ENCODE measurements at regions not wholly inside any gene's neighbourhood (a gene's known extent, or its start where the extent isn't known, plus 50 kb on each side); places are given as distances from the start of the nearest gene placed in this dataset.

- intact Hi-C loops (cut with DNase I), result no loop called here
- Histone ChIP-seq H3K9me3 (no peaks in the 10 kb centered on the region), H3K36me3 (no peaks in the 10 kb centered on the region), H3K4me3 (replicated peaks in 1 of 3) (no peak overlapping the region), H3K27me3 (no peaks in the 10 kb centered on the region), H3K4me1 (peaks cover 0 to 10% of the 10 kb centered on the region in 2 donors), H3K27ac (no peak overlapping the region)
- WGBS, 2 donors, result 87% methylated on average over 10 of the region's 10 CpGs
- no peak for DNase-seq
- TF ChIP-seq, protein P1, sequence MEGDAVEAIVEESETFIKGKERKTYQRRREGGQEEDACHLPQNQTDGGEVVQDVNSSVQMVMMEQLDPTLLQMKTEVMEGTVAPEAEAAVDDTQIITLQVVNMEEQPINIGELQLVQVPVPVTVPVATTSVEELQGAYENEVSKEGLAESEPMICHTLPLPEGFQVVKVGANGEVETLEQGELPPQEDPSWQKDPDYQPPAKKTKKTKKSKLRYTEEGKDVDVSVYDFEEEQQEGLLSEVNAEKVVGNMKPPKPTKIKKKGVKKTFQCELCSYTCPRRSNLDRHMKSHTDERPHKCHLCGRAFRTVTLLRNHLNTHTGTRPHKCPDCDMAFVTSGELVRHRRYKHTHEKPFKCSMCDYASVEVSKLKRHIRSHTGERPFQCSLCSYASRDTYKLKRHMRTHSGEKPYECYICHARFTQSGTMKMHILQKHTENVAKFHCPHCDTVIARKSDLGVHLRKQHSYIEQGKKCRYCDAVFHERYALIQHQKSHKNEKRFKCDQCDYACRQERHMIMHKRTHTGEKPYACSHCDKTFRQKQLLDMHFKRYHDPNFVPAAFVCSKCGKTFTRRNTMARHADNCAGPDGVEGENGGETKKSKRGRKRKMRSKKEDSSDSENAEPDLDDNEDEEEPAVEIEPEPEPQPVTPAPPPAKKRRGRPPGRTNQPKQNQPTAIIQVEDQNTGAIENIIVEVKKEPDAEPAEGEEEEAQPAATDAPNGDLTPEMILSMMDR (IDR thresholded peaks at IDR 0.05), result no peak
- TF ChIP-seq POLR2A (IDR thresholded peaks at IDR 0.05), result no peak
Measured at GRCh38 chr22:26906464-26906863, 249.1 kb downstream of the MIAT start.

DNA sequence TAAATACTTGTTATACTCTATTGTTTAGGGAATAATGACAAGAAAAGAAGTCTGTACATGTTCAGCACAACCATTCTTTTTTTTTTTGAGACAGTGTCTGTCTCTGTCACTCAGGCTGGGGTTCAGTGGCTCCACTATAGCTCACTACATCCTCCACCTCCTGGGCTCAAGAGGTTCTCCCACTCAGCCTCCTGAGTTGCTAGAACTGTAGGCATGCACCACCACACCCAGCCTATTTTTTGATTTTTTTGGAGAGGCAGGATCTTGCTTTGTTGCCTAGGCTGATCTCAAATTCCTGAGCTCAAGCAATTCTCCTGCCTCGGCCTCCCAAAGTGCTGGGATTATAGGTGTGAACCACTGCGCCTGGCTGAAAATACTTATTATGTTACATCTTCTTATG, 250.0 kb downstream of the MIAT start:
- H3K4me3 ChIP-seq (replicated peaks in 1 of 3), result no peak overlapping the region
- H3K9me3 ChIP-seq, result no peaks in the 10 kb centered on the region
- intact Hi-C loops (cut with DNase I), result no loop called here
- no peak for DNase-seq
- no peaks in the 10 kb centered on the region for H3K27me3 ChIP-seq
- peaks cover 0 to 10% of the 10 kb centered on the region in 2 donors for H3K4me1 ChIP-seq
- 95 to 96% methylated on average over 2 of the region's 2 CpGs for WGBS, 2 donors
- H3K27ac ChIP-seq, result no peak overlapping the region
- no peaks in the 10 kb centered on the region for H3K36me3 ChIP-seq
- no peak for TF ChIP-seq POLR2A (IDR thresholded peaks at IDR 0.05)
- TF ChIP-seq, protein P1 (IDR thresholded peaks at IDR 0.05), result no peak

DNA sequence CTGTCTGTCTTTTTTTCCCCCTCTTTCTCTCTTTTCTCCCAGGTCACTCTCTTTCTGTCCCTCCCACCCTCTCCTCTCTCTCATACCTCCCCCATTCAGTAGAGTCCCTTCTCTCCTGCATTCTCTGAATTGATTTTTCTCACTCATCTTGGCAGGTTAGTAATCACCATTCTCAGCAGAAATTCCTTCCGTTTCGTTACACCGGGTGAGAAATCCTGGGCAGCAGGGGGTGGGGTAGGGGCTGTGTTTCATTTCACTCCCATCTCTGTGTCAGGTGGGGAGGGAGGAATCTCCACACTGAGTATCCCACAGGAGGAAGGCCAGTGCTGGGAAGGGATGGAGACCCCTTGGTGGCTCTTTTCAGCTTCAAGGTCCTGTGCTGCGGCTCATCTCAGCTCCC, 253.5 kb downstream of the MIAT start:
- no peaks in the 10 kb centered on the region for H3K36me3 ChIP-seq
- intact Hi-C loops (cut with DNase I), result no loop called here
- no peak for DNase-seq
- no peak overlapping the region for H3K4me3 ChIP-seq (replicated peaks in 1 of 3)
- H3K27me3 ChIP-seq, result no peaks in the 10 kb centered on the region
- H3K4me1 ChIP-seq, result no peaks in the 10 kb centered on the region
- TF ChIP-seq, protein P1 (IDR thresholded peaks at IDR 0.05), result no peak
- no peak for TF ChIP-seq POLR2A (IDR thresholded peaks at IDR 0.05)
- no peaks in the 10 kb centered on the region for H3K9me3 ChIP-seq
- no peak overlapping the region for H3K27ac ChIP-seq
- 47% methylated on average over 4 of the region's 4 CpGs for WGBS, 2 donors

DNA sequence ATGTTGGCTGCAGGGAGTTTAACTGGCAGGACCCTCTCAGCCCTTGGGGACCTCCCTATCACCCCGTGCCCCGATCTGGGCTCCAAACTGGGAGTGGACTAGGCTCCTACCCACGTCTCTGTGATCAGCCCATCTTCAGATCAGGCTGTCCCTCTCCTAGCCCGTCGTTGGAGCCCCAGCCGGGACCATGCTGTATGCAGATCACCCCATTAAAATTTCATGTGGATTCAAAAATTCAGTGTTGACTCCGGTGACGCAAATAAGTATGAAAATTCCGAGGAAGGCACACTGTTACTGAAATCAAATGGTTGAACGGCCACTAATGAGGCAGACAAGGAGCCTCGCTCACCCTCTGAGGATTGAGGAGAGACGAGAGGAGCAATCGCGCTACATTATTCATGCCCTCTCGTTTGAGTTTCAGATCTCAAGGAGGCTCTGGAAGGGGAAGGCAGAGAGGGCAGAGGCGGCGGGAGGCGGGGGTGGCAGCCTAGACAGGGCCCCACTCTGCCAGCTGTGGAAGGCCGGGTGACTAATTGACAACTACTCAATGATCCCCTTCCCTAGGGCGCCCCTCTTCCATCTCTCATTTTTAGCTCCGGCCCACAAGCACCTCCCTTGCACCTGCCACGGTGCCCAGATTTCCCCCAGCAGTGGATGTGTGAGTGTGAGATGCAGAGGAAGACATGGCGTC, 255.4 kb downstream of the MIAT start:
- no peaks in the 10 kb centered on the region for H3K36me3 ChIP-seq
- no peaks in the 10 kb centered on the region for H3K4me1 ChIP-seq
- no peak for DNase-seq
- no peak overlapping the region for H3K27ac ChIP-seq
- no peaks in the 10 kb centered on the region for H3K27me3 ChIP-seq
- TF ChIP-seq, protein P1 (IDR thresholded peaks at IDR 0.05), result no peak
- TF ChIP-seq POLR2A (IDR thresholded peaks at IDR 0.05), result no peak
- no peaks in the 10 kb centered on the region for H3K9me3 ChIP-seq
- WGBS, 2 donors, result 25 to 26% methylated on average over 23 of the region's 23 CpGs
- intact Hi-C loops (cut with DNase I), result no loop called here
- H3K4me3 ChIP-seq (replicated peaks in 1 of 3), result no peak overlapping the region

- Histone ChIP-seq H3K4me1 (no peaks in the 10 kb centered on the region), H3K36me3 (no peaks in the 10 kb centered on the region), H3K4me3 (replicated peaks in 1 of 3) (no peak overlapping the region), H3K27ac (no peak overlapping the region), H3K9me3 (no peaks in the 10 kb centered on the region), H3K27me3 (no peaks in the 10 kb centered on the region)
- DNase-seq, result no peak
- intact Hi-C loops (cut with DNase I), result no loop called here
- WGBS, 2 donors, result 87 to 90% methylated on average over 25 of the region's 25 CpGs
- TF ChIP-seq, protein P1 (IDR thresholded peaks at IDR 0.05), result no peak
- no peak for TF ChIP-seq POLR2A (IDR thresholded peaks at IDR 0.05)
Measured at GRCh38 chr22:26914519-26915185, 257.3 kb downstream of the MIAT start.
